ENCODE measurements at regions not wholly inside any gene's neighbourhood (a gene's known extent, or its start where the extent isn't known, plus 50 kb on each side); places are given as distances from the start of the nearest gene placed in this dataset.

- H3K9me2 ChIP-seq (replicated peaks; ENCODE audit: control insufficient read depth, low read length), result no peaks in the 10 kb centered on the region
- H3K9me3 ChIP-seq (ENCODE audit: control insufficient read depth, insufficient read depth, low read length), result no peaks in the 10 kb centered on the region
- TF ChIP-seq EZH2phosphoT487 (IDR thresholded peaks at IDR 0.05; ENCODE audit: borderline replicate concordance, low read length) (no peak), CTCF (IDR thresholded peaks at IDR 0.05; ENCODE audit: low read depth, low read length, poor library complexity, severe bottlenecking) (no peak)
- no peaks in the 10 kb centered on the region for H4K20me1 ChIP-seq (ENCODE audit: control insufficient read depth, insufficient read depth, low read depth, low read length)
- no peaks in the 10 kb centered on the region for H3F3A ChIP-seq (ENCODE audit: control insufficient read depth, insufficient read depth)
- H3K4me2 ChIP-seq (ENCODE audit: low read length), result no peak overlapping the region
- no peaks in the 10 kb centered on the region for H3K4me1 ChIP-seq (ENCODE audit: control insufficient read depth, low read length)
- H3K36me3 ChIP-seq (ENCODE audit: control insufficient read depth, low read length), result no peaks in the 10 kb centered on the region
- no peaks in the 10 kb centered on the region for H3K79me2 ChIP-seq (ENCODE audit: control insufficient read depth, low read length)
- no peak overlapping the region for H3K27ac ChIP-seq (ENCODE audit: low read depth, low read length)
- H3K4me3 ChIP-seq (ENCODE audit: low read length), result no peak overlapping the region
- no peaks in the 10 kb centered on the region for H3K27me3 ChIP-seq (ENCODE audit: control insufficient read depth, low read length)
Observed at GRCh38 chr7:156124356-156124755, 312.1 kb upstream of the SHH start.

GRCh38 chr7:156123362-156123761, 311.1 kb upstream of the SHH start:
- Histone ChIP-seq H3K9me2 (replicated peaks; ENCODE audit: control insufficient read depth, low read length) (no peaks in the 10 kb centered on the region), H3K79me2 (ENCODE audit: control insufficient read depth, low read length) (no peaks in the 10 kb centered on the region), H3K27ac (ENCODE audit: low read depth, low read length) (no peak overlapping the region), H3K4me2 (ENCODE audit: low read length) (no peak overlapping the region), H3K9me3 (ENCODE audit: control insufficient read depth, insufficient read depth, low read length) (no peaks in the 10 kb centered on the region), H3F3A (ENCODE audit: control insufficient read depth, insufficient read depth) (no peaks in the 10 kb centered on the region), H3K4me3 (ENCODE audit: low read length) (no peak overlapping the region), H3K4me1 (ENCODE audit: control insufficient read depth, low read length) (no peaks in the 10 kb centered on the region), H3K36me3 (ENCODE audit: control insufficient read depth, low read length) (no peaks in the 10 kb centered on the region), H4K20me1 (ENCODE audit: control insufficient read depth, insufficient read depth, low read depth, low read length) (no peaks in the 10 kb centered on the region), H3K27me3 (ENCODE audit: control insufficient read depth, low read length) (no peaks in the 10 kb centered on the region)
- TF ChIP-seq EZH2phosphoT487 (IDR thresholded peaks at IDR 0.05; ENCODE audit: borderline replicate concordance, low read length) (no peak), CTCF (IDR thresholded peaks at IDR 0.05; ENCODE audit: low read depth, low read length, poor library complexity, severe bottlenecking) (no peak)

- no peaks in the 10 kb centered on the region for H3K4me1 ChIP-seq (ENCODE audit: control insufficient read depth, low read length)
- H3K27me3 ChIP-seq (ENCODE audit: control insufficient read depth, low read length), result no peaks in the 10 kb centered on the region
- H3K9me2 ChIP-seq (replicated peaks; ENCODE audit: control insufficient read depth, low read length), result no peaks in the 10 kb centered on the region
- no peak overlapping the region for H3K4me2 ChIP-seq (ENCODE audit: low read length)
- no peaks in the 10 kb centered on the region for H3F3A ChIP-seq (ENCODE audit: control insufficient read depth, insufficient read depth)
- no peaks in the 10 kb centered on the region for H3K9me3 ChIP-seq (ENCODE audit: control insufficient read depth, insufficient read depth, low read length)
- no peaks in the 10 kb centered on the region for H3K36me3 ChIP-seq (ENCODE audit: control insufficient read depth, low read length)
- no peak overlapping the region for H3K4me3 ChIP-seq (ENCODE audit: low read length)
- TF ChIP-seq CTCF (IDR thresholded peaks at IDR 0.05; ENCODE audit: low read depth, low read length, poor library complexity, severe bottlenecking) (no peak), EZH2phosphoT487 (IDR thresholded peaks at IDR 0.05; ENCODE audit: borderline replicate concordance, low read length) (no peak)
- H3K27ac ChIP-seq (ENCODE audit: low read depth, low read length), result no peak overlapping the region
- no peaks in the 10 kb centered on the region for H3K79me2 ChIP-seq (ENCODE audit: control insufficient read depth, low read length)
- no peaks in the 10 kb centered on the region for H4K20me1 ChIP-seq (ENCODE audit: control insufficient read depth, insufficient read depth, low read depth, low read length)
Observed at GRCh38 chr7:156122752-156123354, 310.6 kb upstream of the SHH start.

All from DOHH2 (cell line).